Heart left ventricle (tissue), 13 donors: ENCODE measurements at regions not wholly inside any gene's neighbourhood (a gene's known extent, or its start where the extent isn't known, plus 50 kb on each side); places are given as distances from the start of the nearest gene placed in this dataset.

ENCODE experiments used
- POLR2A ChIP-seq, 2 donors: fragments of 450-650 bp; IDR thresholded peaks; one replicate each; pipeline ENCODE4 v1.6.1; 2017; ENCODE audit warnings: antibody characterized with exemption in 2 of 2, mild to moderate bottlenecking in 2 of 2, moderate library complexity in 2 of 2
- TF ChIP-seq, protein P1 (sequence below), 12 donors: fragments of 200-600 bp; sonication (generic) in 4 of 12; IDR thresholded peaks; one replicate each; pipeline versions ENCODE4 v1.5.0 to v1.8.0; 2018 to 2022; ENCODE audit warnings: antibody characterized with exemption in 12 of 12, mild to moderate bottlenecking in 5 of 12
- donor health status: ischemic (EF 13 %, LVEDD 7.1; RV severe dilation, severe dysfunction).
- donor health status: DM: no; HTN: yes; CAD: no.
- donor health status: DM: no; HTN: no; CAD: no.
- donor health status: ischemic (EF 25% LVEDD 6.9; RV normal size, moderate dysfunction).
- donor health status: ischemic (EF 25% LVEDD 5.7; RV mildly dilated, moderate dysfunction).
- donor health status: ischemic (EF 35%, LVEDD 5.7; RV mildly dilated, moderate dysfunction).
- donor health status: nonischemic (EF 11% LVEDD 7.7; RV severe dilation, severe dysfunction).
- donor health status: DM: yes; HTN: yes; CAD: no.
- donor health status: PGD.
- donor health status: ischemic (EF 29% LVEDD 5.4; RV normal size, mild dysfunction).
- donor health status: nonischemic (EF 23%, LVEDD 6.1; RV moderate dilation, normal function).

DNA sequence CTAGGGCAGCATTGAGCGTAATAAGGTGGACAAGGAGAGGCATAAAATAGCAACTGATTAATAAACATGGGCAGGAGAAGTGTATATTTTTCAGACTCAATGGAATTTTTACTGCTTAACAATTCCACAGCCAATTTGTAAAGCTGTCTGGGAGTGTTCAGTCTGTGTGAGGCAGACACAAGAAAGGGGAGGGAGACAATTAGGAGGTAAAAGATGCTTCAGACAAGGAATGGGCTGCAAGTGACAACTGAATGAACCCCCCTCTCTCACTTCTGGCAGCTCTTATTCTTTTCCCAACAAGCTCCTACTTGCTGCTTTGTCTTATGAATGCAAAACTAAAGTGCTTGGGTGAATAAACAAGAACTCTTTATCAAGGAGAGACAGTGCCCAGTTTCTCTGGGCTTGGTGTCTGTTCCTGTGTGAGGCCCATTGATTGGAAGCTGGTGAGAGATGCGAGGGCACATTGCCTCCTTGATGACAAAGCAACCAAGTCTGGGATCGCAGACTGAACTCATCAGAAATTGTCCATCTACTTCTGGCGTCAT lies 575.3 kb downstream of the RNF144B start:
- TF ChIP-seq, protein P1, sequence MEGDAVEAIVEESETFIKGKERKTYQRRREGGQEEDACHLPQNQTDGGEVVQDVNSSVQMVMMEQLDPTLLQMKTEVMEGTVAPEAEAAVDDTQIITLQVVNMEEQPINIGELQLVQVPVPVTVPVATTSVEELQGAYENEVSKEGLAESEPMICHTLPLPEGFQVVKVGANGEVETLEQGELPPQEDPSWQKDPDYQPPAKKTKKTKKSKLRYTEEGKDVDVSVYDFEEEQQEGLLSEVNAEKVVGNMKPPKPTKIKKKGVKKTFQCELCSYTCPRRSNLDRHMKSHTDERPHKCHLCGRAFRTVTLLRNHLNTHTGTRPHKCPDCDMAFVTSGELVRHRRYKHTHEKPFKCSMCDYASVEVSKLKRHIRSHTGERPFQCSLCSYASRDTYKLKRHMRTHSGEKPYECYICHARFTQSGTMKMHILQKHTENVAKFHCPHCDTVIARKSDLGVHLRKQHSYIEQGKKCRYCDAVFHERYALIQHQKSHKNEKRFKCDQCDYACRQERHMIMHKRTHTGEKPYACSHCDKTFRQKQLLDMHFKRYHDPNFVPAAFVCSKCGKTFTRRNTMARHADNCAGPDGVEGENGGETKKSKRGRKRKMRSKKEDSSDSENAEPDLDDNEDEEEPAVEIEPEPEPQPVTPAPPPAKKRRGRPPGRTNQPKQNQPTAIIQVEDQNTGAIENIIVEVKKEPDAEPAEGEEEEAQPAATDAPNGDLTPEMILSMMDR (IDR thresholded peaks at IDR 0.05): no peak
- TF ChIP-seq POLR2A (IDR thresholded peaks at IDR 0.05): no peak
